ENCODE measurements at regions not wholly inside any gene's neighbourhood (a gene's known extent, or its start where the extent isn't known, plus 50 kb on each side); places are given as distances from the start of the nearest gene placed in this dataset.

DNA sequence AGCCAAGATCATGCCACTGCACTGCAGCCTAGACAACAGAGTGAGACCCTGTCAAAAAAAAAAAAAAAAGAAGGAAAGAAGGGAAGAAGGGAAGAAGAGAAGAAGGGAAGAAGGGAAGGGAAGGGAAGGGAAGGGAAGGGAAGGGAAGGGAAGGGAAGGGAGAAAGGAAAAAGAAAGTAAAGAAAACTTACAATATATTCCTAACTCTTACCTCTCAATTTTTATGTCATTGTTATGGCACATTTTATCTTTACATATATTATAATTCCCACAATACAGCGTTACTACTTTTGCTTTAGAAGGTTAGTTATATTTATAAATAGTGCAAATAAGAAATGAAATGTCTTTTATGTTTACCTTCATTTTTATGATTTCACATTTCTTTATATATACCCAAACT, 358.7 kb downstream of the HHIPL2 start:
- H3K79me2 ChIP-seq (ENCODE audit: insufficient read depth, low read length): no peaks in the 10 kb centered on the region
- TF ChIP-seq CTCF (IDR thresholded peaks at IDR 0.05; ENCODE audit: borderline replicate concordance, extremely low read depth, low read length, poor library complexity, severe bottlenecking) (no peak), EZH2 (IDR thresholded peaks at IDR 0.05; ENCODE audit: borderline replicate concordance, low read depth, low read length, severe bottlenecking) (no peak)
- H3K9me3 ChIP-seq (ENCODE audit: insufficient read depth, low read length, severe bottlenecking): no peaks in the 10 kb centered on the region
- no peak overlapping the region for H3K4me3 ChIP-seq (ENCODE audit: low read depth in 1 of 2, low read length in 2 of 2)
- H3K27ac ChIP-seq (ENCODE audit: low read length): no peak overlapping the region
- no peaks in the 10 kb centered on the region for H3K27me3 ChIP-seq (ENCODE audit: insufficient read depth, low read length, poor library complexity)
- no peak overlapping the region for H2AFZ ChIP-seq (ENCODE audit: low read depth, low read length)
- no peaks in the 10 kb centered on the region for H3K4me1 ChIP-seq (ENCODE audit: insufficient read depth, low read length)
- no peaks in the 10 kb centered on the region for H4K20me1 ChIP-seq (ENCODE audit: insufficient read depth, low read length)
- H3K4me2 ChIP-seq (ENCODE audit: insufficient read depth, low read length): no peak overlapping the region
- no peaks in the 10 kb centered on the region for H3K36me3 ChIP-seq (ENCODE audit: insufficient read depth, low read length)
- DNase-seq: no peak
- ATAC-seq (ENCODE audit: insufficient read depth, low read depth): no peak
- H3K9ac ChIP-seq (ENCODE audit: low read depth, low read length): no peak overlapping the region

DNA sequence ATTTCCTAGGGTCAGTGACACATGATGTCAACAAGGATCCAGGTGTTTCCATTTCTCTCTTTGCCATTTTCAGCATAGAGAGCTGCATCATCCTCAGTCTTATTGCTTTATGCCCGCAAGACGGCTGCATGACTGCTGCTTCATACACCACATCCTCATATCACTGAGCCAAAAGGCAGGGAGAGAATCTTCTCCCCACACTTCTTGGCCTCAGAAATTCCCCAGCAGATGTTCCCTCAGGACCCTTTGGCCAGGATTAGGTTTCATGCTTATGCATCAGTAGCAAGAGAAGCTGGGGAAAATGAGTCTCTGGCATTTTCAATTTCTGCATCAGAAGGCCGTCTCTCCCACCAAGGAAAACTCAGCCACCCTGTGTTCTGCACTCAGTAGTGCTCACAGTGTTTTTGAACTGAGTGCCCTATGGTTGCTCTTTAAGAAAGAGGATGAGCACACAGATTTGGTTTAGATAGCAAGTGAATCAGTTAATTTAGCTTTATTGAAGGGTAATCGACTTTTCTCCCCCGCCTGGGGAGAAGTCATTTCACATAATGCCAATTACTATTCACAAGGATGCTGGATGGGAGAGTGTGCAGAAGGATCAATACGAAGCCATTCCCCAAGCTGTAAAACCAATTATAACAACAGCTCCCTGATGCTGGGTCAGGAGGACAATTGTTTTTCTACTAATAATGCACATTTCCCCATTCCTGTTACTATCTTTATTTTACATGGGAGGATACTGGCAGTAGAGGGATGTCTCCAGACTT, 360.2 kb downstream of the HHIPL2 start:
- no peak overlapping the region for H3K4me2 ChIP-seq (ENCODE audit: insufficient read depth, low read length)
- no peak overlapping the region for H3K27ac ChIP-seq (ENCODE audit: low read length)
- no peaks in the 10 kb centered on the region for H3K79me2 ChIP-seq (ENCODE audit: insufficient read depth, low read length)
- DNase-seq: no peak
- no peak overlapping the region for H3K9ac ChIP-seq (ENCODE audit: low read depth, low read length)
- no peak for ATAC-seq (ENCODE audit: insufficient read depth, low read depth)
- H3K4me3 ChIP-seq (ENCODE audit: low read depth in 1 of 2, low read length in 2 of 2): no peak overlapping the region
- H3K9me3 ChIP-seq (ENCODE audit: insufficient read depth, low read length, severe bottlenecking): no peaks in the 10 kb centered on the region
- no peaks in the 10 kb centered on the region for H3K27me3 ChIP-seq (ENCODE audit: insufficient read depth, low read length, poor library complexity)
- TF ChIP-seq EZH2 (IDR thresholded peaks at IDR 0.05; ENCODE audit: borderline replicate concordance, low read depth, low read length, severe bottlenecking) (no peak), CTCF (IDR thresholded peaks at IDR 0.05; ENCODE audit: borderline replicate concordance, extremely low read depth, low read length, poor library complexity, severe bottlenecking) (no peak)
- no peak overlapping the region for H2AFZ ChIP-seq (ENCODE audit: low read depth, low read length)
- H3K36me3 ChIP-seq (ENCODE audit: insufficient read depth, low read length): no peaks in the 10 kb centered on the region
- H3K4me1 ChIP-seq (ENCODE audit: insufficient read depth, low read length): no peaks in the 10 kb centered on the region
- H4K20me1 ChIP-seq (ENCODE audit: insufficient read depth, low read length): no peaks in the 10 kb centered on the region

DNA sequence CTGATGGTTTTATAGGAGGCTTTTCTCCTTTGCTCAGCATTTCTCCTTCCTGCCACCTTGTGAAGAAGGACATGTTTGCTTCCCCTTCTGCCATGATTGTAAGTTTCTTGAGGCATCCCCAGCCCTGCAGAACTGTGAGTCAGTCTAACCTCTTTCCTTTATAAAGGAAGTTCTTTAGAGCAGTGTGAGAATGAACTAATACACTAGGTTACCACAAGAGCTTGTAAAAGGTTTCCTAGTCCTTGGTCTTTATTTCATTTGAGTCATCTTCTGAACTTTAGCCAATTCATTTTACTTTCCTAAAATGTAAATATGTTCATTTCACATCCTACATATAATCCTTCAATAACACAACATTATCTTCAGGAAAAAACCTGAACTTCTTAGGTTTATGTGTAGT, 365.3 kb downstream of the HHIPL2 start:
- no peaks in the 10 kb centered on the region for H3K27me3 ChIP-seq (ENCODE audit: insufficient read depth, low read length, poor library complexity)
- H3K36me3 ChIP-seq (ENCODE audit: insufficient read depth, low read length): no peaks in the 10 kb centered on the region
- H4K20me1 ChIP-seq (ENCODE audit: insufficient read depth, low read length): no peaks in the 10 kb centered on the region
- no peak overlapping the region for H3K4me3 ChIP-seq (ENCODE audit: low read depth in 1 of 2, low read length in 2 of 2)
- H3K27ac ChIP-seq (ENCODE audit: low read length): no peak overlapping the region
- no peak for DNase-seq
- no peak for ATAC-seq (ENCODE audit: insufficient read depth, low read depth)
- H3K79me2 ChIP-seq (ENCODE audit: insufficient read depth, low read length): no peaks in the 10 kb centered on the region
- H2AFZ ChIP-seq (ENCODE audit: low read depth, low read length): no peak overlapping the region
- no peaks in the 10 kb centered on the region for H3K9me3 ChIP-seq (ENCODE audit: insufficient read depth, low read length, severe bottlenecking)
- H3K4me1 ChIP-seq (ENCODE audit: insufficient read depth, low read length): no peaks in the 10 kb centered on the region
- no peak overlapping the region for H3K9ac ChIP-seq (ENCODE audit: low read depth, low read length)
- TF ChIP-seq CTCF (IDR thresholded peaks at IDR 0.05; ENCODE audit: borderline replicate concordance, extremely low read depth, low read length, poor library complexity, severe bottlenecking) (no peak), EZH2 (IDR thresholded peaks at IDR 0.05; ENCODE audit: borderline replicate concordance, low read depth, low read length, severe bottlenecking) (no peak)
- no peak overlapping the region for H3K4me2 ChIP-seq (ENCODE audit: insufficient read depth, low read length)

All from DND-41 (cell line).